Astrocyte (in vitro differentiated cells and primary cell): ENCODE measurements at regions not wholly inside any gene's neighbourhood (a gene's known extent, or its start where the extent isn't known, plus 50 kb on each side); places are given as distances from the start of the nearest gene placed in this dataset.
A peak's percentile ranks its signal among the peaks of the same experiment; 100 is the strongest.

Experiments
- DNase-seq: peaks from one replicate; pipeline ENCODE4 v3.0.0-alpha.2; 2010; ENCODE audit warnings: low read depth
- FAIRE-seq: peaks from 2 replicates; lab custom pipeline; 2011; peaks lifted over from hg19 to GRCh38; lab: Jason Lieb, UNC
- H2AFZ ChIP-seq: 2 replicates; pipeline ENCODE4 v1.6.0; 2012; ENCODE audit warnings: low read depth, low read length, inconsistent platforms
- H3K27ac ChIP-seq: 2 replicates; pipeline ENCODE4 v1.5.1; 2011; ENCODE audit warnings: low read depth, low read length, inconsistent platforms
- H3K27me3 ChIP-seq: 2 replicates; pipeline ENCODE4 v1.6.0; 2011; ENCODE audit warnings: low read length, inconsistent platforms; ENCODE audit not compliant: insufficient read depth
- H3K36me3 ChIP-seq: 2 replicates; pipeline ENCODE4 v1.5.1; 2011; ENCODE audit warnings: low read length, inconsistent platforms; ENCODE audit not compliant: insufficient read depth
- H3K4me1 ChIP-seq: 2 replicates; pipeline ENCODE4 v1.5.1; 2011; ENCODE audit warnings: low read length, inconsistent platforms; ENCODE audit not compliant: insufficient read depth
- H3K4me2 ChIP-seq: 2 replicates; pipeline ENCODE4 v1.6.0; 2012; ENCODE audit warnings: low read length, inconsistent platforms
- H3K4me3 ChIP-seq: 2 replicates; pipeline ENCODE4 v1.5.1; 2011; ENCODE audit warnings: low read depth, mild to moderate bottlenecking, low read length, inconsistent platforms; ENCODE audit not compliant: insufficient read depth
- H3K79me2 ChIP-seq: 2 replicates; pipeline ENCODE4 v1.6.0; 2012; ENCODE audit warnings: mild to moderate bottlenecking, low read length, inconsistent platforms; ENCODE audit not compliant: insufficient read depth
- H3K9ac ChIP-seq: 2 replicates; pipeline ENCODE4 v1.6.0; 2012; ENCODE audit warnings: mild to moderate bottlenecking, low read length, inconsistent platforms
- H3K9me3 ChIP-seq: 2 replicates; pipeline ENCODE4 v1.5.1; 2012; ENCODE audit warnings: low read depth, mild to moderate bottlenecking, low read length, inconsistent platforms; ENCODE audit not compliant: insufficient read depth
- H4K20me1 ChIP-seq: 2 replicates; pipeline ENCODE4 v1.6.0; 2012; ENCODE audit warnings: low read length, inconsistent platforms; ENCODE audit not compliant: insufficient read depth
- H3K27ac Mint-ChIP-seq: one replicate; pipeline ENCODE4 v1.8.0; 2021; ENCODE audit warnings: mild to moderate bottlenecking, mixed read lengths; ENCODE audit not compliant: unreplicated experiment
- H3K27me3 Mint-ChIP-seq: one replicate; pipeline ENCODE4 v1.8.0; 2021; ENCODE audit warnings: low read depth, mixed read lengths; ENCODE audit not compliant: unreplicated experiment
- H3K36me3 Mint-ChIP-seq: one replicate; pipeline ENCODE4 v1.8.0; 2021; ENCODE audit warnings: low read depth, mixed read lengths; ENCODE audit not compliant: unreplicated experiment
- H3K4me1 Mint-ChIP-seq: one replicate; pipeline ENCODE4 v1.8.0; 2021; ENCODE audit warnings: low read depth, mixed read lengths; ENCODE audit not compliant: unreplicated experiment
- H3K4me3 Mint-ChIP-seq: one replicate; pipeline ENCODE4 v1.8.0; 2021; ENCODE audit warnings: mild to moderate bottlenecking, moderate library complexity, mixed read lengths; ENCODE audit not compliant: unreplicated experiment
- H3K9me3 Mint-ChIP-seq: one replicate; pipeline ENCODE4 v1.8.0; 2021; ENCODE audit warnings: mild to moderate bottlenecking, mixed read lengths; ENCODE audit not compliant: unreplicated experiment
- CTCF ChIP-seq: IDR thresholded peaks from 2 replicates; pipeline ENCODE4 v1.5.1; 2011; ENCODE audit warnings: low read depth, mild to moderate bottlenecking, inconsistent platforms, low read length, moderate library complexity; ENCODE audit not compliant: insufficient read depth
- EZH2 ChIP-seq: IDR thresholded peaks from 2 replicates; pipeline ENCODE4 v1.6.1; 2012; ENCODE audit warnings: mild to moderate bottlenecking, low read length, inconsistent platforms; ENCODE audit not compliant: insufficient read depth

GRCh38 chr3:177463863-177464262 is 266.6 kb upstream of the TBL1XR1 start:
- H3K27me3 Mint-ChIP-seq = no peaks in the 10 kb centered on the region
- no peak overlapping the region for H2AFZ ChIP-seq
- H3K4me1 Mint-ChIP-seq = peaks cover 38% of the 10 kb centered on the region
- no peak for TF ChIP-seq CTCF
- TF ChIP-seq EZH2 = no peak
- H3K4me3 ChIP-seq = no peak overlapping the region
- H3K4me2 ChIP-seq = peak overlapping the region; percentile 27
- no peaks in the 10 kb centered on the region for H3K36me3 ChIP-seq
- FAIRE-seq (no peak), DNase-seq (peak; percentile 91)
- no peak overlapping the region for H3K4me3 Mint-ChIP-seq
- no peaks in the 10 kb centered on the region for H3K27me3 ChIP-seq
- no peaks in the 10 kb centered on the region for H3K9me3 ChIP-seq
- H3K79me2 ChIP-seq = no peaks in the 10 kb centered on the region
- peak overlapping the region; percentile 10 for H3K9ac ChIP-seq
- H3K4me1 ChIP-seq = peaks cover 24% of the 10 kb centered on the region
- no peaks in the 10 kb centered on the region for H4K20me1 ChIP-seq
- H3K27ac ChIP-seq = peak overlapping the region; percentile 52
- H3K9me3 Mint-ChIP-seq = no peaks in the 10 kb centered on the region
- peak overlapping the region; percentile 92 for H3K27ac Mint-ChIP-seq
- H3K36me3 Mint-ChIP-seq = no peaks in the 10 kb centered on the region

- Histone ChIP-seq H3K4me3 (no peak overlapping the region), H3K27ac (peak overlapping the region; percentile 52)
These were observed 267.3 kb upstream of the TBL1XR1 start for GRCh38 chr3:177464392-177465256.

More at GRCh38 chr3:177464392-177465256, 267.3 kb upstream of the TBL1XR1 start:
- Histone ChIP-seq H3K36me3 (no peaks in the 10 kb centered on the region), H4K20me1 (no peaks in the 10 kb centered on the region), H3K4me2 (peak overlapping the region; percentile 27), H3K9ac (peak overlapping the region; percentile 10), H3K9me3 (no peaks in the 10 kb centered on the region), H3K27me3 (no peaks in the 10 kb centered on the region), H3K79me2 (no peaks in the 10 kb centered on the region), H3K4me1 (peaks cover 22% of the 10 kb centered on the region), H2AFZ (no peak overlapping the region)
- TF ChIP-seq EZH2 (no peak), CTCF (no peak)
- DNase-seq = no peak
- no peaks in the 10 kb centered on the region for H3K9me3 Mint-ChIP-seq
- H3K36me3 Mint-ChIP-seq = no peaks in the 10 kb centered on the region
- peaks cover 44% of the 10 kb centered on the region for H3K4me1 Mint-ChIP-seq
- no peak overlapping the region for H3K4me3 Mint-ChIP-seq
- no peak for FAIRE-seq
- no peaks in the 10 kb centered on the region for H3K27me3 Mint-ChIP-seq
- H3K27ac Mint-ChIP-seq = peak overlapping the region; percentile 92
